ENCODE measurements at regions not wholly inside any gene's neighbourhood (a gene's known extent, or its start where the extent isn't known, plus 50 kb on each side); places are given as distances from the start of the nearest gene placed in this dataset.
"Not testable (repeated sequence)": the region's sequence is repeated elsewhere in the genome, so short reads cannot be mapped to it uniquely, and the experiment has no call there.

DNA sequence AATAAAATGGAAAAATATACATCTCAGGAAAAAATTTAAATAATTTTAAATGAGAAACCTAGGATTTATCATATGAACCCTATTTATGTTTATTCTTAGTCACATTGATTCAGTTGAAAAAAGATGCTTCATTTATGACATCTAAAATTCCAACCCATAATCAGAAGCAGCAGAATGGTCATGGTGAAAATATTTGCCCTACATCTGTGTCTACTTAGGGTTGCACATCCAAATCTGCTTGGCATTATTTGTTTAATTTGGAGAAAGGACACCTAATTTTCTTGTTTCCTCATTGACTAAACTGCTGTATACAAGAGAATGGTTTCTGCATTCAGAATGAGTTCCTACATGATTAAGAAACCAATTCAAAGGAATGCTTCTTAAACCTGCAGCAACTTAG, 72.9 kb upstream of the SKAP2 start:
- H3K27ac Mint-ChIP-seq = no peak overlapping the region
- CTCF ChIA-PET = no interaction called here

DNA sequence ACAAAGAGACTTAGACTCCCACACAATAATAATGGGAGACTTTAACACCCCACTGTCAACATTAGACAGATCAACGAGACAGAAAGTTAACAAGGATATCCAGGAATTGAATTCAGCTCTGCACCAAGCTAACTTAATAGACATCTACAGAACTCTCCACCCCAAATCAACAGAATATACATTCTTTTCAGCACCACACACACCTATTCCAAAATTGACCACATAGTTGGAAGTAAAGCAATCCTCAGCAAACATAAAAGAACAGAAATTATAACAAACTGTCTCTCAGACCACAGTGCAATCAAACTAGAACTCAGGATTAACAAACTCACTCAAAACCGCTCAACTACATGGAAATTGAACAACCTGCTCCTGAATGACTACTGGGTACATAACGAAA, 68.2 kb upstream of the SKAP2 start:
- H3K27me3 ChIP-seq (ENCODE audit: control insufficient read depth in 1 of 2, insufficient read depth in 2 of 2, low read length in 2 of 2); intact Hi-C loops (cut with DNase I, micrococcal nuclease); DNase-seq; H3K36me3 Mint-ChIP-seq (ENCODE audit: low read depth); H3K4me1 Mint-ChIP-seq (ENCODE audit: low read depth); H3K4me3 ChIP-seq (ENCODE audit: low read length); H3K27ac ChIP-seq (ENCODE audit: low read depth in 1 of 2, low read length in 2 of 2); H3K4me1 ChIP-seq (ENCODE audit: insufficient read depth, low read length); H3K9me3 Mint-ChIP-seq; H3K36me3 ChIP-seq (ENCODE audit: insufficient read depth, low read length); H3K27me3 Mint-ChIP-seq; H3K9me3 ChIP-seq (ENCODE audit: control insufficient read depth in 1 of 2, insufficient read depth in 1 of 2, low read length in 2 of 2); POLR2A ChIA-PET; H3K4me3 Mint-ChIP-seq; H3K27ac Mint-ChIP-seq; CTCF ChIA-PET; ATAC-seq (ENCODE audit: poor library complexity): not testable (repeated sequence)

More for the DNA sequence above, 72.9 kb upstream of the SKAP2 start:
- Mint-ChIP-seq H3K9me3 (no peaks in the 10 kb centered on the region), H3K36me3 (ENCODE audit: low read depth) (no peaks in the 10 kb centered on the region), H3K4me1 (ENCODE audit: low read depth) (no peaks in the 10 kb centered on the region), H3K4me3 (no peak overlapping the region), H3K27me3 (peaks cover 9% of the 10 kb centered on the region)
- no peak overlapping the region for H3K4me3 ChIP-seq (ENCODE audit: low read length)
- H3K4me1 ChIP-seq (ENCODE audit: insufficient read depth, low read length) = no peaks in the 10 kb centered on the region
- H3K9me3 ChIP-seq (ENCODE audit: control insufficient read depth in 1 of 2, insufficient read depth in 1 of 2, low read length in 2 of 2) = no peaks in the 10 kb centered on the region
- TF ChIP-seq, protein P1, sequence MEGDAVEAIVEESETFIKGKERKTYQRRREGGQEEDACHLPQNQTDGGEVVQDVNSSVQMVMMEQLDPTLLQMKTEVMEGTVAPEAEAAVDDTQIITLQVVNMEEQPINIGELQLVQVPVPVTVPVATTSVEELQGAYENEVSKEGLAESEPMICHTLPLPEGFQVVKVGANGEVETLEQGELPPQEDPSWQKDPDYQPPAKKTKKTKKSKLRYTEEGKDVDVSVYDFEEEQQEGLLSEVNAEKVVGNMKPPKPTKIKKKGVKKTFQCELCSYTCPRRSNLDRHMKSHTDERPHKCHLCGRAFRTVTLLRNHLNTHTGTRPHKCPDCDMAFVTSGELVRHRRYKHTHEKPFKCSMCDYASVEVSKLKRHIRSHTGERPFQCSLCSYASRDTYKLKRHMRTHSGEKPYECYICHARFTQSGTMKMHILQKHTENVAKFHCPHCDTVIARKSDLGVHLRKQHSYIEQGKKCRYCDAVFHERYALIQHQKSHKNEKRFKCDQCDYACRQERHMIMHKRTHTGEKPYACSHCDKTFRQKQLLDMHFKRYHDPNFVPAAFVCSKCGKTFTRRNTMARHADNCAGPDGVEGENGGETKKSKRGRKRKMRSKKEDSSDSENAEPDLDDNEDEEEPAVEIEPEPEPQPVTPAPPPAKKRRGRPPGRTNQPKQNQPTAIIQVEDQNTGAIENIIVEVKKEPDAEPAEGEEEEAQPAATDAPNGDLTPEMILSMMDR (IDR thresholded peaks at IDR 0.05) = no peak
- H3K36me3 ChIP-seq (ENCODE audit: insufficient read depth, low read length) = no peaks in the 10 kb centered on the region
- intact Hi-C loops (cut with DNase I, micrococcal nuclease) = no loop called here
- H3K27ac ChIP-seq (ENCODE audit: low read depth in 1 of 2, low read length in 2 of 2) = no peak overlapping the region
- H3K27me3 ChIP-seq (ENCODE audit: control insufficient read depth in 1 of 2, insufficient read depth in 2 of 2, low read length in 2 of 2) = peaks cover 0 to 8% of the 10 kb centered on the region in 2 experiments
- ATAC-seq (ENCODE audit: poor library complexity) = no peak
- POLR2A ChIA-PET = no interaction called here
- DNase-seq = no peak

DNA sequence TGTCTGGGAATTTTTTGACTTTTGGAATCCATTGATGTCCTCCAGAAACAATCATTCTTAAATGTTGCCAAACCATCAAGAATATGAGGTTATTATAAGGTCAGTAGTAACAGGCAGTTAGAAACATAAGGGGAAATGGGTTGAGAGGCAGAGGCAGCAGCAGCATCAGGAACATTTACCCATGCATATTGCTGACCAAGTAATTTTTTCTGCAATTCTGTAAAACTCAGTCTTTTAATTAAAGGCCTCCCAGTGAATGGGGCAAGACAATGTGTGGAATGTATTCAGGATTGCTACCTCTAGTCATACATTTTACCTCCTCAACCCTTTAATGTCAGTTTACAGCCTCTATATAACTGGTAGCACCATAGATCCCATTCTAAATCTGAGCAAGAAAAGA, 66.5 kb upstream of the SKAP2 start:
- no peaks in the 10 kb centered on the region for H3K36me3 ChIP-seq (ENCODE audit: insufficient read depth, low read length)
- H3K9me3 ChIP-seq (ENCODE audit: control insufficient read depth in 1 of 2, insufficient read depth in 1 of 2, low read length in 2 of 2) = no peaks in the 10 kb centered on the region
- no peaks in the 10 kb centered on the region for H3K4me1 Mint-ChIP-seq (ENCODE audit: low read depth)
- H3K27me3 Mint-ChIP-seq = peaks cover 13% of the 10 kb centered on the region
- intact Hi-C loops (cut with DNase I, micrococcal nuclease) = no loop called here
- H3K9me3 Mint-ChIP-seq = no peaks in the 10 kb centered on the region
- ATAC-seq (ENCODE audit: poor library complexity) (no peak), DNase-seq (no peak)
- CTCF ChIA-PET = no interaction called here
- H3K27me3 ChIP-seq (ENCODE audit: control insufficient read depth in 1 of 2, insufficient read depth in 2 of 2, low read length in 2 of 2) = peaks cover 0 to 5% of the 10 kb centered on the region in 2 experiments
- POLR2A ChIA-PET = no interaction called here
- H3K27ac Mint-ChIP-seq = no peak overlapping the region
- TF ChIP-seq, protein P1 (IDR thresholded peaks at IDR 0.05) = no peak
- no peak overlapping the region for H3K4me3 ChIP-seq (ENCODE audit: low read length)
- H3K4me1 ChIP-seq (ENCODE audit: insufficient read depth, low read length) = no peaks in the 10 kb centered on the region
- H3K4me3 Mint-ChIP-seq = no peak overlapping the region
- no peaks in the 10 kb centered on the region for H3K36me3 Mint-ChIP-seq (ENCODE audit: low read depth)
- no peak overlapping the region for H3K27ac ChIP-seq (ENCODE audit: low read depth in 1 of 2, low read length in 2 of 2)

DNA sequence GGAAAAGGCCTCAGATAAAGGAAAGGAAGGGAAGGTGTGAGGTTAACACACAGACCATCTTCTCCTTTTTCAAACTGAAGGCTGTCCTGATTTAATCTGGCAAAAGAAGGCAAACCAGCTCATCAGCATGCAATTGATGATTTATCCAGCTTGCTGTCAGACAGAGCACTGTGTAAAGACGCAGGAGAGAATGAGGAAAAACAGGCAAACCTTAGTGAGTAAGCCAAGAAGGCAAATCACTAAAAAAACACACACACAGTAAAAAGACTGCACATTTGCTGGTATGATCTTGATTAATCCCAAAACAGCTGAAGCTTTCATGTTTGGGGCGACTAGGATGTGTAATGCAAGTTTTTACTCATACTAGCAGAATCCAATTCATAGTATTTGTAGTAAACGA, 65.8 kb upstream of the SKAP2 start:
- intact Hi-C loops (cut with DNase I, micrococcal nuclease) = no loop called here
- TF ChIP-seq, protein P1 (IDR thresholded peaks at IDR 0.05) = no peak
- Histone ChIP-seq H3K36me3 (ENCODE audit: insufficient read depth, low read length) (no peaks in the 10 kb centered on the region), H3K27me3 (ENCODE audit: control insufficient read depth in 1 of 2, insufficient read depth in 2 of 2, low read length in 2 of 2) (peaks cover 0 to 5% of the 10 kb centered on the region in 2 experiments), H3K27ac (ENCODE audit: low read depth in 1 of 2, low read length in 2 of 2) (no peak overlapping the region), H3K4me1 (ENCODE audit: insufficient read depth, low read length) (no peaks in the 10 kb centered on the region), H3K4me3 (ENCODE audit: low read length) (no peak overlapping the region), H3K9me3 (ENCODE audit: control insufficient read depth in 1 of 2, insufficient read depth in 1 of 2, low read length in 2 of 2) (no peaks in the 10 kb centered on the region)
- ATAC-seq (ENCODE audit: poor library complexity) = no peak
- no peaks in the 10 kb centered on the region for H3K4me1 Mint-ChIP-seq (ENCODE audit: low read depth)
- no peaks in the 10 kb centered on the region for H3K9me3 Mint-ChIP-seq
- no peak overlapping the region for H3K27ac Mint-ChIP-seq
- H3K27me3 Mint-ChIP-seq = peaks cover 18% of the 10 kb centered on the region
- ChIA-PET POLR2A (no interaction called here), CTCF (no interaction called here)
- DNase-seq = no peak
- H3K36me3 Mint-ChIP-seq (ENCODE audit: low read depth) = no peaks in the 10 kb centered on the region
- no peak overlapping the region for H3K4me3 Mint-ChIP-seq

Measured in CD4-positive, alpha-beta T cell (primary cell).